ENCODE measurements at regions not wholly inside any gene's neighbourhood (a gene's known extent, or its start where the extent isn't known, plus 50 kb on each side); places are given as distances from the start of the nearest gene placed in this dataset.

DNA sequence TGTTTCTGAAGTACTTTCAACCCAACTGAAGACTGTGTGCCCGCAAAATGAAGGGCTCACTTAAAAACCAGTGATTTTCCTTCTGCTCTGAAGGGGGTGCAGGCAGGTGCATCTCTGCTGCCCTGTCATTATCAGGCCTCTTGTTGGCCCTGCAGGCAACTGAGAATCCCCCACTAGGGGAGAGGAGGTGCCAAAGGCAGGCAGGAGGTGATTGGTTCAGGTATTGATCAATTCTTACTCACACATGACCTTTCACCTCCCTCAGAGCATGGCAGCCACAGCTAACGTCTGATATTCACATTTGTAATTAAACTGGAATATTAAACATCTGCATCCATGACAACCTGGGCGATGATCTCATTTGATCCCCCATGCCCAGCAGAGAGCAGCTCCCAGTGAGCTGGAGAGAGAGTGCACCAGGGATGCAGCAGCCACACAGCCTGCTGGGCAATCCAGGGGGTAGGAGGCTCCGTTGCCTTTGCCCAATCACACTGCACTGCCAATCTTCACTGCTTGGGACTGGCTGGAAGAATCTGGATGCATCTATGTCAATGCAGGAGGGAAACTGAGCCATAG lies 267.9 kb upstream of the TSHZ3 start:
- TF ChIP-seq EZH2 (optimal IDR thresholded peaks at IDR 0.05; ENCODE audit: low read depth, low read length): no peak
- TF ChIP-seq CTCF (IDR thresholded peaks at IDR 0.05; ENCODE audit: low read length): no peak

Data from MM.1S (cell line).